ENCODE measurements at regions not wholly inside any gene's neighbourhood (a gene's known extent, or its start where the extent isn't known, plus 50 kb on each side); places are given as distances from the start of the nearest gene placed in this dataset.
"Not testable (repeated sequence)": the region's sequence is repeated elsewhere in the genome, so short reads cannot be mapped to it uniquely, and the experiment has no call there.

- no peak for TF ChIP-seq CTCF (conservative IDR thresholded peaks at IDR 0.05; ENCODE audit: low read depth)
- ChIA-PET CTCF (interaction anchor here (0.6 kb wide), 1 partner anchor 572 kb away, joined by 3 read pairs; no protein-coding TSS in a partner anchor), POLR2A (ENCODE audit: low non-redundant PET) (no interaction called here)
- peak overlapping the region; percentile 88 for H3K27ac ChIP-seq
- DNase-seq (ENCODE audit: low spot score), result peak; percentile 67
Observed at GRCh38 chr11:71129624-71130023, 122.8 kb downstream of the SHANK2 start.

- ChIA-PET POLR2A (ENCODE audit: low non-redundant PET) (no interaction called here), CTCF (no interaction called here)
- no peak overlapping the region for H3K27ac ChIP-seq
- DNase-seq (ENCODE audit: low spot score), result no peak
- TF ChIP-seq CTCF (conservative IDR thresholded peaks at IDR 0.05; ENCODE audit: low read depth), result no peak
Observed at GRCh38 chr11:71127806-71128205, 124.6 kb downstream of the SHANK2 start.

- CTCF ChIA-PET; POLR2A ChIA-PET (ENCODE audit: low non-redundant PET); H3K27ac ChIP-seq; DNase-seq (ENCODE audit: low spot score): not testable (repeated sequence)
Observed at GRCh38 chr11:71126401-71126800, 126.0 kb downstream of the SHANK2 start.

GRCh38 chr11:71125150-71125549 is 127.2 kb downstream of the SHANK2 start:
- no peak for TF ChIP-seq CTCF (conservative IDR thresholded peaks at IDR 0.05; ENCODE audit: low read depth)
- H3K27ac ChIP-seq, result no peak overlapping the region
- ChIA-PET CTCF (interaction anchor here (0.5 kb wide), 1 partner anchor 131 kb away, joined by 3 read pairs; no protein-coding TSS in a partner anchor), POLR2A (ENCODE audit: low non-redundant PET) (no interaction called here)
- DNase-seq (ENCODE audit: low spot score), result no peak

GRCh38 chr11:71124127-71124526 is 128.2 kb downstream of the SHANK2 start:
- no peak overlapping the region for H3K27ac ChIP-seq
- no peak for DNase-seq (ENCODE audit: low spot score)
- ChIA-PET CTCF (interaction anchor here (0.6 kb wide), 1 partner anchor 44 kb away, joined by 4 read pairs; no protein-coding TSS in a partner anchor), POLR2A (ENCODE audit: low non-redundant PET) (no interaction called here)
- no peak for TF ChIP-seq CTCF (conservative IDR thresholded peaks at IDR 0.05; ENCODE audit: low read depth)

GRCh38 chr11:71120471-71120896 is 131.9 kb downstream of the SHANK2 start:
- peak; percentile 18; the same call in 1 of the 2 replicates for TF ChIP-seq CTCF (conservative IDR thresholded peaks at IDR 0.05; ENCODE audit: low read depth)
- POLR2A ChIA-PET (ENCODE audit: low non-redundant PET), result no interaction called here
- H3K27ac ChIP-seq, result no peak overlapping the region
- DNase-seq (ENCODE audit: low spot score), result peak; percentile 30
- CTCF ChIA-PET, result interaction anchor here (0.5 to 0.7 kb wide), 4 partner anchors 36 to 182 kb away, joined by 3 to 5 read pairs (median 3); no protein-coding TSS in a partner anchor

- DNase-seq (ENCODE audit: low spot score), result no peak
- no peak overlapping the region for H3K27ac ChIP-seq
- TF ChIP-seq CTCF (conservative IDR thresholded peaks at IDR 0.05; ENCODE audit: low read depth), result no peak
- POLR2A ChIA-PET (ENCODE audit: low non-redundant PET), result no interaction called here
- CTCF ChIA-PET, result interaction anchor here (0.5 to 0.6 kb wide), 3 partner anchors 36 to 183 kb away, joined by 3 to 5 read pairs (median 3); no protein-coding TSS in a partner anchor
Observed at GRCh38 chr11:71119656-71120269, 132.6 kb downstream of the SHANK2 start.

Measured in RWPE1 (cell line).